EL (cell line): ENCODE measurements at regions not wholly inside any gene's neighbourhood (a gene's known extent, or its start where the extent isn't known, plus 50 kb on each side); places are given as distances from the start of the nearest gene placed in this dataset.

Source experiments
- DNase-seq: peaks from one replicate; pipeline ENCODE4 v3.0.0-alpha.2; 2016

DNA sequence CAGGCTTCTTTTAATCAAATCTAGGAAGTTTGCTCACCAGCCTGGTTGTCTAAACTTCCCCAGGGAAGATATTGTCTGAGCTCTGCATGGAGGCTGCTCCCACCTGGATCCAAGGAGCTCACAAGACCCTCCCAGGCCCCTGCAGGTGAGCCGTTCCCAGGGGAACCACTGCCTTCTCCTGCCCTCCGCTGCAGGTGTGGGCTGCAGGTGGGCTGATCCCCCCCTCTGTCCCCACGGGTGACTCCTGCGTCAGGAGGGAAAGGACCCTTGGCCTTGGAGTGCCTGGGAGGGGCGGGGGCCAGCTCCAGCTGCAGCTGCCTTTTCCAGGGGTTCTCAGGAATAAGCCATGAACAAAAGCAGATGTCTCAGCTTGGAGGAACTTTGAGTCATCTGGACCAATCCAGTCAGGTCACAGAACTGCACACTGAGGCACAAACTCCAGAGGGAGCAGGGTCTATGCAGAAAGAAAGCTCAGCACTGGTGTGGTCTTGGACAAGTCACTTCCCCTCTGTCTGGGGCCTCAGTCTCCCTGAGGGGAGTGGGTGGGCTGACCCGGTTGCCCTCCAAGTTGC, 246.6 kb upstream of the RTL1 start:
- DNase-seq: no peak

DNA sequence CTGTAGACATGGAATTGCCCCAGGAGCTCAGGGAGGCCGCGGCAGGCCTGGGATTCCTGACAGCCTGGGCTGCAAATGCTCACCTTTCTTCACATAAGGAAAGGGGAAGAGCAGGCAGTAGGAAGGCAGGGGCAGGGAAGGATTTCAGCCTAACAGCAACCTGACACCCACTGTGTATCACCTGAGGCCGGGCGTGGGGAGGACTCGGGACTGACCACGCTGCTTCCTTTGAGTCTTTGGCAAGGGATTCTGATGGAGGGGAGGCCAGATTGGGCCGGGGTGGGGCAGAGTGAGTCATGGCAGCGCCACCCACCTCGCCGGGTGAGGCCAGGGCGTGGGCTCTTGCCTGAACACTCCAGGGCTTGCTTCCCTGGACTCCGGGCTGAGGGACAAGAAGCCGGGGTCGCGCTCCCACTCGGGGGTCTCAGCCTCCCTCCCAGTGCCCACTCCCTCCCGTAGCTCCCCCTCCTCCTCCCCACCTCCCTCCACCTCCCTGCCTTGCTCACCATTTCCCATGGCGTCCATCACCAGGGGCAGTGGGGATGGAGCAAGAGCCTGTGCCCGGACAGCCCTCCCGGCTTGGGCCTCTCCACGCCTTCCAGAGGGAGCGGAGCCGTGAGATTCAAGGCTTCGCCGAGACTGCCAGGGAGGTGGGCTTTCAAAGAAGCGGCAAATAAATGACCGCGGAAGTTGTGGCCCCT, 247.9 kb upstream of the RTL1 start:
- no peak for DNase-seq

DNA sequence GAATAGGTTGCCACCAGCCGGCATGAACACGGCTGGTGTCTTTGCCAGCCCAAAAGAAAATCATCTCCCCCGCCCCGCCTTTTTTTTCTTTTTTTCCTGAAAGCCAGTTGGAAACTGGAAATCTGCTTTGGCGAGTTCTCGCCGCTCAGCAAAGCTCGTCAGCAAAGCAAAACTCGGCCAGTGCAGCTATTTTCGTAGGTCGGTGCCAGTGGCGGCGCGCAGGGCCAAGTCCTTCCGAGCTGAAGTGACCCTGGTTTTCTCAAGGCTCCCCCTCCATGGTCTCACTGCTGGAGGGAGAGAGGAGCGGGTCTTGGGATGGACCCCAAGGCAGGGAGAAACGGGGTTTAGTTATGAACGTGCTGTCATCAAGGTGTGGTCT, 248.4 kb upstream of the RTL1 start:
- DNase-seq: no peak

DNA sequence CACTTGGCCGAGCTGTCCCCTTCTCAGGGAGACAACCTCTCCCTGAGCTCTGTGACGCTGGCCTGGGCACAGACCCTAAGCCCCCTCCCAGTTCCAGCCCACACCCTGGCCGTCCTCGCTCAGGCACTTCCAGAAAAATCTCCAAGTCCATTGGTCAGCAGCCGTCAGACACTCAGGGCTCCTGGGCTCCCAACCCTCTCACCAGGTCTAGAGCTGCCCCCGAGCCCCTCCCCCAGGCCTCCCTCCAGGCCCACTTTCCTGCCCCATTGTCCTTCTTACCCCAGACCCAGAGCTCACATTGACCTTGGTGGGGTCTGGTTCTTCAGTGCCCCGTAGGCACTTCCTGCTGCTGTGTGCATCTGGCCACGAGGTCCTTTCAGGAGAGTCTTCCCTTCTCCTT, 249.3 kb upstream of the RTL1 start:
- no peak for DNase-seq

DNA sequence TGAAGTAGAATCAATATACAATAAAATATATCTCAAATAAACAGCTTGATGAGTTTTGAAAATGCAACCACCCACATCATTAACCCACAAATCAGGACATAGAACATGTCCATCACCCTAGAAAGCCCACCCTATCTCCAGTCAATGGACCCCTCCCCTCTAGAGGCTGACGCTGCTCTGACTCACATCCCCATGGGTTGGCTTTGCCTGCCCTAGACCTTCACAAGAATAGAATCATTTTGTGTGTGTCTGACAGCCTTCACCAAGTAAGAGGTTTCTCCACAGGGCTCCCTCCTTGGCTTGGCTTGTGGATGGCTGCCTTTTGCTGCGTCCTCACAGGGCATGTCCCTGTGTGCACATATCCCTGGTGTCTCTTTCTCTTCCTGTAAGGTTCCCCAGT, 250.2 kb upstream of the RTL1 start:
- DNase-seq: no peak

DNA sequence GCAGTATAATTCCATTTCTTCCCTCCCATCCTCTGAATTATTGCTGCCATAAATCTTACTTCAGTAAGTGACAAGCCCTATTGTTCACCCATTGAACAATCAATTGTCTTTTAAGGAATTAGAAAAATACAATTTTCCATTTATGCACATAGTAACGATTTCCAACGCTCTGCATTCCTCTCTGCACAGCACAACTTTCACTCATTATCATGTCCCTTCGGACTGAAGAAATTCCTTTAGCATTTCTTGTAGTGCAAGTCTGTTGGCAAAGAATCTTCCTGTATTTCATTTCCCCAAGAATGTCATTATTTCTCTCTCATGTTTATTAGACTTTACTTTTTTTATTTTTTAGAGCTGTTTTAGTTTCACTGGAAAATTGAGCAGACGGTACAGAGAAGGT, 252.1 kb upstream of the RTL1 start:
- DNase-seq: no peak

DNA sequence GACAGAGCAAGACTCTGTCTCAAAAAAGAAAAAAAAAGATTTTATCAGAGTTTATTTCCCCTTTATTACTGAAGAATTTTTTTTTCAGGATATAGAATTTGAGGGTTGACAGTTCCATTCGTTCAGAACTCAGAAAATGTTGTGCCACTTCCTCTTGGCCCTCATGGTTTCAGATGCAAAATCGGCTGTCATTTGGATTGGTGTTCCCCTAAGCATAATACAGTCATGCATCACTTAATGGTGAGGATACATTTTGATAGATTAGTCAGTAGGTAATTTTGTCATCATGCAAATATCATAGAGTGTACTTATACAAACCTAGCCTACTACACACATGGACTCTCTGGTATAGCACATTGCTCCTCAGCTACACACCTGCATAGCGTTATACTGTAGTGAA, 263.9 kb upstream of the RTL1 start:
- no peak for DNase-seq

DNA sequence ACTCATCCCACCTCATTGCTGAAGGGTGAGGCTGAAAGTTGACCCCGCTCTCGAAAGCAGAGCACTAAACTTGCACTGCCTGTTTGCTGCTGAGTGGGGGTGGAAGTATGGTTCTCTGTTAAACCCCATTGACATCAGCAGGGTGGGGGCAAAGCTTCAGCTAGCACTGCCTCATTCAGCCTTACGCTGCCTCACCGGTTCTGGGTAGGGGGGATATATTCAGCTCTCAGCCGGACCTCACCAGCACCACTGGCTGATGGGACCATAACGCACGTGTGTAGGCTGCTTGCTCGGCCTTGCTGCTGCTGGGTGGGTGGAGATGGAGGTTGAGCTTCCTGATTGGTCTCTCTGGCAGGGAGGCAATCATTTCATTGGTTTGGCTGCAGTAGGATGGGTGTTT, 265.7 kb upstream of the RTL1 start:
- DNase-seq: no peak

DNA sequence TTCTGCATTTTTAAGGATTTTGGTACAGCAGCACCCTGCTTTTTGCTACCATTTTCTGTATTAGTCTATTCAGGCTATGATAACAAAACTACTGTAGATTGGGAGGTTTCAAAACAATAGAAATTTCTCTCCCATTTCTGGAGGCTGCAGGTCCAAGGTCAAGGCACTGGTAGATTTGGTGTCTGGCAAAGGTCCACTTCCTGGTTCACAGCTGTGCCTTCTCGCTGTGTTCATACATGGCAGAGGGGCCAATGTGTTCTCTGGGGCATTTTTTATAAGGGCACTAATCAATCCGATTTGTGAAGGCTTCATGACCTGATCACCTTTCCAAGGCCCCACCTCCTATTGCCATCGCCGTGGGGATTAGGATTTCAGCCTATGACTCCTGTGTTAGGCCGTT, 268.1 kb upstream of the RTL1 start:
- no peak for DNase-seq

DNA sequence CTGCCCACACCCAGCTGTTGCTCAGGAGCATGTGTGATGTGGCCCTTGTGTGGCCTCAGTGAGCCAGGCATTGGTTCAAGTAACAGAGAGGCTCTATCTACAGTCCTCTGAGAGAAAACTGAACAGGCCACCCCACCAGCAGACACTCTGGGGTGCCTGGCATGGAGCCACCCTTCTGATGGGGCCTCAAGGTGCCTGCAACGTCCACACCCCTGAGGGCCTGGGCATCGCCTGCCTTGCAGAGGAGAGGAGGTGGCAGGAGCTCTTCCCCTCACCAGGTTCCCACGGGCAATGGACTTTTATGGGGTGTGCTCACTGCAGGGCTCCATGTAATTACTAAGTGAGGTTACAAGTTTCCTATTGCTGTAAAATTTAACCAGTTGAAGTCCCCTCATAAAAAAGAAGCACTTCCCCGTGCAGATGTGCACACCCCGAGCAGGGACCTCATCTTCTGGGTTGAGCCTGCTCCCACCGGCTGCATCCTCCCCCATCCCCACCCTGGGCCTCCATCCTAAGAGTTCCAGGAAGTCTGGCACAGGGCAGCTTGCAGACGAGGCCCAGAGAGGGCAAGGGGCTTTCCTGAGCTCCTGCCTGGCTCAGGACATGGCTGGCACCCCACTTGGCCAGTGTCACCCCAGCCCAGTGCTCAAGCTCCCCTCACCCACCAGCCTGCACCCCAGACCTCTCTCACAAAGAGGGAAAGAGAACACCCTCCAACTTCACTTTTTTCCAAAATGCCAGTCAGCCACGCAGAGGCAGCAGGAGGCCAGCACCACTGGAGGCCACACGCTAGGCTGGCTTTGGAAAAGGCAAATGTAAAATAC, 270.4 kb upstream of the RTL1 start:
- no peak for DNase-seq

DNA sequence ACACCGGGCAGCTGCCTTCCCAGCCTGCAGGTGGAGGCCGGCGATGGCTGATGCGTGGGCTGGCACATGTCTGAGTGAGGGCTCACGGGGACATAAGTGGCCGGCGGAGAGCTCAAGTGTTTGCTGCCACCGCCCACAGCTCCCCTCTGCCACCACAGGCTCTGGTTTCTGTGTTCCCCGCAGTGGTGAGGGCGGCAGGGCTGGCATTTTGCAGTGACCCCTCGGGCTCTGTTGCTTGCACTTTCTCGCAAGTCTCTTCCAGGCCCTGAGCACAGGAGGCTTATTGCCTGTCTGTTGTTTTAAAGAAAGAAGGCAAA, 271.0 kb upstream of the RTL1 start:
- no peak for DNase-seq

DNA sequence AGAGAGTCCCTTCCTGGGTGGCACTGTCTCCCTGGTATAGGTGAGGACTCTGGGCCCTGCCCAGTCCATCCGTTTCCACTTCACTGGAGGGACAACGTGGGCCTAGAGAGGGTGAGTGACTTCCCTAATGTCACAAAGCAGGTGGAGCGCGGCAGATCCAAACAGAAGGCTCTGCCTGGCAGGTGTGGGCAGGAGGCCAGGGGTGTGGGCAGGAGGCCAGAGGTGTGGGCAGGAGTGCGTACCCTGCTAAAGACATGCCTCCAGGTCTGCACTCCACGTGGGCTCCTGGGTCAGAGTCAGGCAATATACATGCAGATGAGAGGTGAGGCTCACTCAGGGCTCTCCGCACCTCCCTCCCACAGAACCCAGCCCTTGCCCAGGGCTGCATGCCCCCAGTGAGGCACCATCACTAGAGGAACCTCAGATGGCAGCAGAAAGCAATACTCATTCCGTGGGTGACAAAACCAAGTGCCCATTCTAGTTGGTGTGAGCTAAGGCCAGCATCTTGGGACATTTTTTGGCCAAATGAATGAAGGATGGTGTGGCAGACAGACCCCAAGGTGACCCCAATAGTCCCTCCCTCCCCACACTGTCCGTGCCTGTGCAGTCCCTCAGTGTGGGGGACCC, 271.6 kb upstream of the RTL1 start:
- no peak for DNase-seq

DNA sequence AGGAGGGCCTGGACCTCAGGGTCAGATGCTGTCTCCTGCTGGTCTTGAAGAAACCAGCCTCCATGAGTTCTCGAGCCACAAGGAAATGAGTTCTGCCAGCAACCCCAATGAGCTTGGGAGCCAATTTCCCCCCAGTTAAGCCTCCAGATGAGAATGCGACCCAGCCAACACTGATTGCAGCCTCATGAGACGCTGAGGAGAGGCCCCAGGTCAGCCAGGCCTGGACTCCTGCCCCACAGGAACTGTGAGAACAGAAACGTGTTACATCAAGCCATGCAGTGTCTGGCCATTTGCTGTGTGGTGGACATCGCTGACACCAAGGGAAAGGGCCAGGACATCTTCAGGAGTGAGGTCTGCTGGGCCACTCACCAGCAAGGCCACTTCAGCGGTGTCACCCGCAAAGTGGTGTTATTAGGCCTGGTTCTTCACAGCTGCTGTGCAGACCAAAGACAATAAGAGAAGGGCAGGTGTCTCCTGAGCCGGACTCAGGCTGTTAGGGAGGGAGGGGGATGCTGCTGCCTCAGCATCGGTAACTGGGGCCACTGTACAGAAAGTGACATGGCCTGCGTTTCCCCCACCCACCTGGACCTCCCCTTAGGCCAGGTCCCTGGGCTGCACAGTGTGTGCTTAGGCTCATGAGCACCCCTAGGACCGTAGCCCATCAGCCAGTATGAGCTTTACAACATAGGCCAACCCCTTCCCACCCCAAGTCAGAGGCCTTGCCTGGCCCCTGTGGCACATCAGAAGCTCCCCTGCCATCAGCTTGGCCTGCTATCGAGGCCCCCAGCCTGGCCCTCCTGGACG, 272.4 kb upstream of the RTL1 start:
- no peak for DNase-seq

DNA sequence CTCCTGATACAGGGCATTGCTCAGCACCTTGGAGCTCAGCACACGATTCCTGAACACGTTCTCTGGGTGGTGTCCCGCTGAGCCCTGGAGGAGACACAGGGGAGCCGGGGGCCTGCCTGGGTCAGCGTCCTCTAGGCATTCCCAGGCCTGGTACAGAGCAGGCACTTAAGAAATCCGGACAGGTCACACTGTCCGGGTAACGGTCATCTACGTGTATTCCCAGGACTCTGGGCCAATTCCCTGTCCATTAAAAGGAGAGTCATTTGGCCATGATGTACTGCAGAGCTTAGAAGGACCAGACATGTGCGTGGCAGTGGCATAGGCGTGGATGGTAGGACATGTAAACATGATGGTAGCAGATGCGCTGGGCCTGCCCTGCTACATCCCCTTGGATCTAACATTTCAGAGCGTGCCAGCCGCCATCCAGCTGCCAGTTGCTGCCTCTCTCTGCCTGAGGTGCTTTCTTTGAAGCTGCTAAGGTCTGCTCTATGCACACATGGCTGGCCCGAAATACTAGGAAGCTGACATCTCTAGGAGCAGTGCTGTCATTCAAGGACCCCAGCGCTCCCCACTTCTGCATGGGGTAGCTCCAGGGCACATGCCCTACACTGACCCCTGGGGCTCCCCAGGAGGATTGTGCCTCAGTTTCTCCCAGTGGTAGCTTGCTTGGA, 273.1 kb upstream of the RTL1 start:
- no peak for DNase-seq

DNA sequence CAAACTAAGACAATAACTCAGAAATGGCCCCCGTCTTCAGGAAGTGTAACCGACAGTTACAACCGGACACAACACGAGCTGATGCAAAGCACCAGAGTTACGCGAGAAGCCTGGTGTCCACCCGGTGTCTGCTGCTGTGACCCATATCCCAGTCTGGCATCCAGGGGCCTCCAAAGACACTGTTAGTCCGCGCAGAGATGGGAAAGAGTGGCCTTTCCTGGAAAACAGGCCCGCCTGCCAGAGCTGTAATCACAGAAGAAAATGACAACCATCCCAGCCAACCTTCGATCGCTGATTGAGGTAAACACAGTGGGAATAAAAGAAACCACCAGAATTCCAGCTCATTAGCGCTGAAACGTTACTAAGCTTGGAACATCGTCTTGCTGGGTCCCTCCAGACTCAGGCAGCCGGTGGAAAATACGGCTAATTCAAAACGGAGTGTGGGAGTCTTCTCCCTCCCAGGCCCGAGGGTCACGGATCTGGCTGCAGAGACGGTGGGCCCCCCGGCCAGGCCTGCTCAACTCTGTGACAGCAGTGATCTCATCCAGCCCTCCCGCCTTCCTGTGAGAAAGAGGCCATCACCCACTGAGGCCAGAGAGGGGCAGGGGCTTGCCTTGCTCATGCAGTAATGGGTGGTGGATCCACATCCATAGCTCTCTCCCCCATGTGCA, 273.9 kb upstream of the RTL1 start:
- DNase-seq: no peak

DNA sequence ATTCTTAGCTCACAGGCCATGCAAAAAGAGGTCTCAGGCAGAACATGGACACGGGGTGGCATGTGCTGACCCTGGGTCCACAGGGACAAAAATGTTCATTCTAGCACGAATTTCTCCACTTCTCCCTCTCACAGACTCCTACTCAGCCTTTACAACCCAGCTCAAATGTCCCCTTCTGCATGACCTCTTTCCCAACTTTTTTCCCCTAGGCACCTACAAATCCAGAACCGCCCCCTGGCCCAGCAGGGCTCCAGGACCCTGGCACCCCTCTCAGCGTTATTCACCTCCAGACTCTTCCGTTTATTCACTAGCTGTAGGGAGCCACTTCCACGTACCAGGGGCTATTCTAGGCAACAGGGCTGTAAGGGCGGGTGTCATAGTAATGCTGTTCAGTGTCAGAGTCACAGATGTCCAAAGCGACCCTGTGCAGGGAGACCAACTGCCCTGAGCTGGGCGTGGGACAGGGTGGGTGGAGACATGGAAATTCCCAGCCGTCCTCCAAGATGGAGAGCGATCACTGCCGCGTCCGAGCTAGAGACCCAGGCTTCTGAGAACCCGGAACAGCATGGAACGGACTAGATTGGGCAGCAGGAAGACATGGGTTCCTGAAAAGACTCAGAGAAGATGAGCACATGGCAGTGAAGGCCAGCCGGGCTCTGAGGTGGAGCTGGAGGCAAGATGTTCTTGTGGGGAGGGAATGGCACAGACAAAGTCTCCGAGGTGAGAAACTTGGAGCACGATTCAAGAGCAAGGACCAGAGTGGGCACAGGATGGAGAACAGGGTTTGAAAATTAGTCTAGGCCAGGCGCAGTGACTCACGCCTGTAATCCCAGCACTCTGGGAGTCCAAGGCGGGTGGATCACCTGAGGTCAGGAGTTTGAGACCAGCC, 274.9 kb upstream of the RTL1 start:
- no peak for DNase-seq

DNA sequence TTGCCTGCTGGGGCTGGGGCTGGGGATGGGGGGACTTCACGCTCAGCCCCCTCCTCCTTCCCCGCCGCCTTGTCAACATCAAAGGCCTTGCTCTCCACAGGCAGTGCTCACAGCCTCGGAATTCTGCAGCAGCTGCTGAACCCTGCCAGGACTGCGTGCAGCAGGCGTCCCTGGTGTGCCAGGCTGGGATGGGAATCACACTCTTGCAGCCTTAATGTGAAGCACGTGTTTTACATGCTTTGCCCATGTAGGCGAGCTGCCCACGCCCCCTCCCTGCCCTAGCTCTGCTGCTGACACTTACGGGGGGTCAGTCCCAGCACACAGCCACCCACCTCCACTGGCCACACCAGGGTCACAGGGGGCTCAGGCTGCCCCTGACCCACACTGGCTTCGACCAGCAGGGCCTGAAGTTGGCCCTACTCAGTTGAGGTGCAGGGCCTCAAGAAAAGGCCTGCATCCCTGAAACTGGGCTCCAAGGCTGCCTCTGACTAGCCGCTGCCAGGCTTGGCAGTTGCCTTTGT, 276.2 kb upstream of the RTL1 start:
- DNase-seq: no peak

DNA sequence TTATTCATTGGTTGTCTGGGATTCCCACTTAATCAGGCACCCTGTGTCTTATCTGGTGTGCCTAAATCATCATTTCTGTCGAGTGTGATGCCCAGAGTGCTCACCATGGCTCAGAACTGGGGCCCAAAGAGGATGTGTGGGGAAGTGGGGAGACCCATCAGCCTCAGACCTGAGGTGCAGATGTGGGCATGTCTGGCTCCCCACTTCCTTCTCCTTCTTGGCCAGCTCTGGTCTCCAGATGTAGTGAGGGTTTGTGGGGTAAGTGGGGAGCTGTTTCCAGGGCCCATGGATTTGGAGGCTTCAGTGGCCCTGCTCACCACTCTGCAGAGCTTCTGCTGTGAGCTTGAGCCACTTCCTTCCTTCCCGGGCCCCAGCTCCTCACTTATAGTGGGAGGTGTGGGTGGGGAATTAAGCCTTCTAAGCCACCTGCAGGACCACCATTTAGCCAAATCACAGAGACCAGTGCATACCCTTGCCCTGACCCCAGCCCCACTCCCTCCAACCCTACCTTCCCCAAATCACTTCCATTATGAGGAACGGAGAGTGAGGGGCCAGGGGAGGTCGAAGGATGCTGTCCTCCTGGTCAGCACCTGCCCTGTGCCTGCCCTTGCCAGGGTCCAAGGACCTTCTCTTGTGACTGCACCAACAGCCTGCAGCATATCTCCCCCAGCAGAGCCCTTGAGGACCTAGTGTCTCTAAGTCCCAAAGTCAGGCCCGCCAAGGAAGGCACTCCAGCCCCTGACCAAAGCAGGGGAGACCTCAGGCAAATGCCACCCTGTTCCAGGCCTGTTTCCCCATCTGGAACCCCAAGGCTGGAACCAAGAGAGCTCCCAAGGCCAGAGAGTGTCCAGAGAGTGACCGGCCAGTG, 278.2 kb upstream of the RTL1 start:
- DNase-seq: no peak

DNA sequence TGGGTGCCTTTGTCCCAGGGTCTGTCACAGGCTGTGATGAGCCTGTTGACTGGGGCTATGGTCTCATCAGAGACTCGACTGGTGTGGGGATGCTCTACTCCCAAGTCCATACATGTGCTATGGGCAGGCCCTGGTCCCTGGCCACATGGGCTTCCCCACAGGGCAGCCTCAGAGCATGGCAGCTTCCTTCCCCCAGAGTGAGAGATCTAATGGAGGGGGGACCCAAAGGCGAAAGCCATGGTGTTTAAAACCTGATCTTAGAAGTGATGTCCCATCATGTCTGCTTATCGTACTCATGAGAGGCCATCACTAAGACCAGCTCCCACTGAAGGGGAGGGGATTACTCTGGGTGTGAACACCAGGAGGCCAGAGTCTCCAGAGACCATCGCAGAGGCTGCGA, 279.0 kb upstream of the RTL1 start:
- no peak for DNase-seq
